ENCODE measurements at regions not wholly inside any gene's neighbourhood (a gene's known extent, or its start where the extent isn't known, plus 50 kb on each side); places are given as distances from the start of the nearest gene placed in this dataset.

- TF ChIP-seq CHD7 (IDR thresholded peaks at IDR 0.05; ENCODE audit: insufficient replicate concordance, low read length) = no peak
- TF ChIP-seq SP4 (IDR thresholded peaks at IDR 0.05; ENCODE audit: low read length) = no peak
- no peak for TF ChIP-seq SP1 (IDR thresholded peaks at IDR 0.05; ENCODE audit: low read depth, low read length)
- no peak for TF ChIP-seq GTF2F1 (IDR thresholded peaks at IDR 0.05; ENCODE audit: borderline replicate concordance, low read depth, low read length)
- TF ChIP-seq RAD21 (IDR thresholded peaks at IDR 0.05 in 1 of 2, conservative IDR thresholded peaks at IDR 0.05 in 1 of 2; ENCODE audit: low read depth in 2 of 2, low read length in 2 of 2) = no peak
- no peak for TF ChIP-seq ASH2L (IDR thresholded peaks at IDR 0.05; ENCODE audit: low read length)
- no peak for TF ChIP-seq GABPA (IDR thresholded peaks at IDR 0.05; ENCODE audit: borderline replicate concordance, insufficient read depth, low read length)
- no peak for TF ChIP-seq SIN3A (conservative IDR thresholded peaks at IDR 0.05 in 1 of 2, IDR thresholded peaks at IDR 0.05 in 1 of 2; ENCODE audit: low read depth in 1 of 2, low read length in 2 of 2)
- no peak for TF ChIP-seq YY1 (IDR thresholded peaks at IDR 0.05; ENCODE audit: low read depth, low read length)
- no peak for TF ChIP-seq SIRT6 (IDR thresholded peaks at IDR 0.05; ENCODE audit: low read length)
- no peak for TF ChIP-seq RFX5 (IDR thresholded peaks at IDR 0.05; ENCODE audit: borderline replicate concordance, low read depth, low read length)
Measured at GRCh38 chr2:216560838-216561270, 62.2 kb downstream of the RPL37A start (continued).
